ENCODE measurements at regions not wholly inside any gene's neighbourhood (a gene's known extent, or its start where the extent isn't known, plus 50 kb on each side); places are given as distances from the start of the nearest gene placed in this dataset.

DNA sequence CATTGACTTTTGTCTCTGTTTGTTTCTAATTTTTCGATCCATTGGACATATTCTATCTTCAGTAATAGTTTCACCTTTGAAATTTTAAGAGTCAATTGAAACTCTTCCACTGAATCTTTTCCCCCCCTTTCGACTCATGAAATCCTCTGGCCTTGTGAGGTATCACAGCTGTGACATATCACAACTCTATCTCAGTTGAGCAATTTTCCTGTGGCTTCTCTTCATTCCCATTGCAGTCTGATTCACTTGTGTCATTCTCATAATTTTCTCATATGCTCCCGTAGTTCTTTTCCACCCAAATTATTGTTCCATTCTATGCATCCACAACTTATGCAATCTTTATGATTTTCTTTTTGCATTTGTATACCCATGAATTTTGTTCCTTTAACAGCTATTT lies 261.6 kb downstream of the DACT1 start:
- Histone ChIP-seq H3K4me1 (no peaks in the 10 kb centered on the region), H3K36me3 (ENCODE audit: control insufficient read depth, insufficient read depth, low read length) (no peaks in the 10 kb centered on the region), H3K79me2 (no peaks in the 10 kb centered on the region), H3K27me3 (ENCODE audit: control insufficient read depth, insufficient read depth, low read length) (no peaks in the 10 kb centered on the region), H3K27ac (no peak overlapping the region), H3K4me2 (ENCODE audit: low read length) (no peak overlapping the region), H3K9ac (no peak overlapping the region), H3K4me3 (ENCODE audit: low read depth, low read length) (no peak overlapping the region), H2AFZ (no peak overlapping the region), H3K9me3 (ENCODE audit: control insufficient read depth, low read length) (no peaks in the 10 kb centered on the region)
- TF ChIP-seq, protein P1, sequence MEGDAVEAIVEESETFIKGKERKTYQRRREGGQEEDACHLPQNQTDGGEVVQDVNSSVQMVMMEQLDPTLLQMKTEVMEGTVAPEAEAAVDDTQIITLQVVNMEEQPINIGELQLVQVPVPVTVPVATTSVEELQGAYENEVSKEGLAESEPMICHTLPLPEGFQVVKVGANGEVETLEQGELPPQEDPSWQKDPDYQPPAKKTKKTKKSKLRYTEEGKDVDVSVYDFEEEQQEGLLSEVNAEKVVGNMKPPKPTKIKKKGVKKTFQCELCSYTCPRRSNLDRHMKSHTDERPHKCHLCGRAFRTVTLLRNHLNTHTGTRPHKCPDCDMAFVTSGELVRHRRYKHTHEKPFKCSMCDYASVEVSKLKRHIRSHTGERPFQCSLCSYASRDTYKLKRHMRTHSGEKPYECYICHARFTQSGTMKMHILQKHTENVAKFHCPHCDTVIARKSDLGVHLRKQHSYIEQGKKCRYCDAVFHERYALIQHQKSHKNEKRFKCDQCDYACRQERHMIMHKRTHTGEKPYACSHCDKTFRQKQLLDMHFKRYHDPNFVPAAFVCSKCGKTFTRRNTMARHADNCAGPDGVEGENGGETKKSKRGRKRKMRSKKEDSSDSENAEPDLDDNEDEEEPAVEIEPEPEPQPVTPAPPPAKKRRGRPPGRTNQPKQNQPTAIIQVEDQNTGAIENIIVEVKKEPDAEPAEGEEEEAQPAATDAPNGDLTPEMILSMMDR (IDR thresholded peaks at IDR 0.05) = no peak

DNA sequence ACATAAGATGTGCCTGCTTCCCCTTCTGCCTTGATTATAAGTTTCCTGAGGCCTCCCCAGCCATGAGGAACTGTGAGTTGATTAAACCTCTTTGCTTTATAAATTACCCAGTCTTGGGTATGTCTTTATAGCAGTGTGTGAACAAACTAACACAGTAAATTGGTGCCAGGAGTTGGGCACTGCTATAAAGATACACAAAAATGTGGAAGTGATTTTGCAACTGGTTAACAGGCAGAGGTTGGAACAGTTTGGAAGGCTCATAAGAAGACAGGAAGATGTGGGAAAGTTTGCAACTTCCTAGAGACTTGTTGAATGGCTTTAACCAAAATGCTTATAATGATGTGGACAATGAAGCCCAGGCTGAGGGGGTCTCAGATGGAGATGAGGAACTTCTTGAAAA lies 264.1 kb downstream of the DACT1 start:
- H3K9me3 ChIP-seq (ENCODE audit: control insufficient read depth, low read length) = no peaks in the 10 kb centered on the region
- H3K27me3 ChIP-seq (ENCODE audit: control insufficient read depth, insufficient read depth, low read length) = no peaks in the 10 kb centered on the region
- no peaks in the 10 kb centered on the region for H3K4me1 ChIP-seq
- TF ChIP-seq, protein P1 (IDR thresholded peaks at IDR 0.05) = no peak
- H2AFZ ChIP-seq = no peak overlapping the region
- no peak overlapping the region for H3K9ac ChIP-seq
- no peaks in the 10 kb centered on the region for H3K79me2 ChIP-seq
- H3K4me3 ChIP-seq (ENCODE audit: low read depth, low read length) = no peak overlapping the region
- H3K4me2 ChIP-seq (ENCODE audit: low read length) = no peak overlapping the region
- H3K36me3 ChIP-seq (ENCODE audit: control insufficient read depth, insufficient read depth, low read length) = no peaks in the 10 kb centered on the region
- no peak overlapping the region for H3K27ac ChIP-seq

DNA sequence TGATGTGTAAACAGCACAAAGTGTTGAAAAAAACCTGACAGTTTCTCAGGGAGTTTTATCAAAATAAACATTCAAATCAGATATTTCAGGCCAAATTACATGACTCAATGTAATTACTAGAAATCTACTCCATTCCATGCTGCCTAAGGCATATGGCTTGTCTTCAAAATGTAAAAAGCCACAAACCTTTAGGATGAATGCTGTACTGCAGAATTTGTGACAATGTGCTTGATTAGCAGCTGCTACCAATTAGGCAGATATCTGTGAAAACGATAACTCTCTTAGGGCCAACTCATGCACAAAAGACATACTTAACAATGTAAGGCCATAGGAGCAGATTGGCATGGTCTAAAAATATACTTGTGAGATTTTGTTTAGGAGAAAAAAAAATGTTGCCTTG lies 267.0 kb downstream of the DACT1 start:
- Histone ChIP-seq H3K4me1 (no peaks in the 10 kb centered on the region), H3K9ac (no peak overlapping the region), H3K27ac (no peak overlapping the region), H2AFZ (no peak overlapping the region), H3K27me3 (ENCODE audit: control insufficient read depth, insufficient read depth, low read length) (no peaks in the 10 kb centered on the region), H3K36me3 (ENCODE audit: control insufficient read depth, insufficient read depth, low read length) (no peaks in the 10 kb centered on the region), H3K4me3 (ENCODE audit: low read depth, low read length) (no peak overlapping the region), H3K4me2 (ENCODE audit: low read length) (no peak overlapping the region), H3K79me2 (no peaks in the 10 kb centered on the region), H3K9me3 (ENCODE audit: control insufficient read depth, low read length) (no peaks in the 10 kb centered on the region)
- TF ChIP-seq, protein P1 (IDR thresholded peaks at IDR 0.05) = no peak

DNA sequence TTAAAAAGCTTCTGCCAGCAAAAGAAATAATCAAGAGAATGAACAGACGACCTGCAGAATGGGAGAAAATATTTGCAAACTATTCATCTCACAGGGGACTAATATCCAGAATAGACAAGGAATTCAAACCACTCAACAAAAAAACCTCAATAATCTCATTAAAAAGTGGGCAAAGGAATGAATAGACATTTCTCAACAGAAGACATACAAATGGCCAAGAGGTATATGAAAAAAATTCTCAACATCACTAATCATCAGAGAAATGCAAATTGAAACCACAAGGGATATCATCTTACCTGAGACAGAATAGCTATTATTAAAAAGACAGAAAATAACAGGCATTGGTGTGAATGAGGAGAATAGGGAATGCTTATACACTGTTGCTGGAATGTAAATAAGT lies 270.0 kb downstream of the DACT1 start:
- Histone ChIP-seq H3K79me2 (no peaks in the 10 kb centered on the region), H3K9me3 (ENCODE audit: control insufficient read depth, low read length) (no peaks in the 10 kb centered on the region), H3K4me2 (ENCODE audit: low read length) (no peak overlapping the region), H3K9ac (no peak overlapping the region), H2AFZ (no peak overlapping the region), H3K4me1 (no peaks in the 10 kb centered on the region), H3K4me3 (ENCODE audit: low read depth, low read length) (no peak overlapping the region), H3K36me3 (ENCODE audit: control insufficient read depth, insufficient read depth, low read length) (no peaks in the 10 kb centered on the region), H3K27ac (no peak overlapping the region), H3K27me3 (ENCODE audit: control insufficient read depth, insufficient read depth, low read length) (no peaks in the 10 kb centered on the region)
- TF ChIP-seq, protein P1 (IDR thresholded peaks at IDR 0.05) = no peak

DNA sequence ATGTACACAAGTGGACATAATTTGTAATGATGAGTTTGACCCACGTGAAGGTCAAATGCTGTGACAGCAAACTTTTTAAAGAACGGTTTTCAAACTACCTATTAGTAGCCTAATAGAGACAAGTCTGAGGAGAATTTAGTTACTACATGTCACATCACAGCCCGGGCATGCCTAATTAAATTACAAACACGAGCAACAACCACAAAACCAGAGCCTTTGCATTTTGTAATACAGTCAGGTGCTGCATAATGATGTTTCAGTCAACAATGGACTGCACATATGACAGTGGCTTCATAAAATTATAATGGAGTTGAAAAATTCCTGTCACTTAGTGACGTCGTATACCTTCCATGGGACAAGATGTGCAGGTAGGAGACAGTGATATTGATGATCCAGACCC lies 274.5 kb downstream of the DACT1 start:
- TF ChIP-seq, protein P1 (IDR thresholded peaks at IDR 0.05) = no peak
- no peaks in the 10 kb centered on the region for H3K9me3 ChIP-seq (ENCODE audit: control insufficient read depth, low read length)
- H3K36me3 ChIP-seq (ENCODE audit: control insufficient read depth, insufficient read depth, low read length) = no peaks in the 10 kb centered on the region
- H3K27ac ChIP-seq = no peak overlapping the region
- no peak overlapping the region for H3K4me2 ChIP-seq (ENCODE audit: low read length)
- no peak overlapping the region for H3K9ac ChIP-seq
- H3K4me1 ChIP-seq = no peaks in the 10 kb centered on the region
- no peak overlapping the region for H2AFZ ChIP-seq
- no peaks in the 10 kb centered on the region for H3K27me3 ChIP-seq (ENCODE audit: control insufficient read depth, insufficient read depth, low read length)
- H3K79me2 ChIP-seq = no peaks in the 10 kb centered on the region
- H3K4me3 ChIP-seq (ENCODE audit: low read depth, low read length) = no peak overlapping the region

Data from parathyroid adenoma (tissue), 2 donors.